G401 (cell line): ENCODE measurements at regions not wholly inside any gene's neighbourhood (a gene's known extent, or its start where the extent isn't known, plus 50 kb on each side); places are given as distances from the start of the nearest gene placed in this dataset.
A peak's percentile ranks its signal among the peaks of the same experiment; 100 is the strongest.

Source experiments
- DNase-seq: peaks from one replicate; pipeline ENCODE4 v3.0.0-alpha.2; 2015; ENCODE audit warnings: low spot score
- in situ Hi-C: cut with HindIII; loops from 2 replicates; pipeline ENCODE4 v1.10.0; 2016; ENCODE audit warnings: low sequenced_read_pairs, mixed read lengths

GRCh38 chrX:46447384-46447783, 97.8 kb downstream of the ZNF674 start:
- in situ Hi-C loops = no loop called here
- peak; percentile 4 for DNase-seq

DNA sequence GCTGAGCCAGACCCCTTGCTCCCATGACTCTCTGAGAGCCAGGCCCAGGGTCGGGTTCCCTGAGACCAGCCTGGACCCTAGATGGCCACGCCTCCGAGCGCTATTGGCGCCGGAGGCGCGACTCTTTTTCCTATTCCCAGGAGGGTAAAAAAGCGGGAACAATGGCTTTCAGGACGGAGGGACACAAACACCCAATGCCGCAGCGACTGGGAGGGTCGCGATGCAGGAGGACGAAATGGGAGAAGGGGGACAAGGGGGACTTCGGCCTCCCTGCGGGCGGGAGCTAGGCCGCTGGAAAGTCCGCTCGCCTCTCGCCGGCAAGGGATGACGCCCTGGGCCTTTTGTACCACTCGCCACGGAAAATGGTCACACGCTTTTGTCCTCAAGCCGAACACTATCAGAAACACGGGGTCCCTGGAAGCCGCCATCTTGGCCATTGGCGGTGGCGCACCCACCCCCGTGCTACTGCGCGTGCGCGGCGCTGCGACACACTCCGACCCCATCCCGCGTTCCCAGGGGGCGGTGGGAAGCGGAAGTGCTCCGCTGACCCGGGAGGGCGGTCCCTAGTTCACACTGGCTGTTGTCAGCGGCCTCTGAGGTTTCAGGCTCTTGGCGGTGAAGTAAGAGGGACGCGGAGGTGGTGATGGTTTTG, 98.4 kb downstream of the ZNF674 start:
- DNase-seq = peak; percentile 77
- in situ Hi-C loops = no loop called here

GRCh38 chrX:46444011-46444410, 101.2 kb downstream of the ZNF674 start:
- in situ Hi-C loops = no loop called here

DNA sequence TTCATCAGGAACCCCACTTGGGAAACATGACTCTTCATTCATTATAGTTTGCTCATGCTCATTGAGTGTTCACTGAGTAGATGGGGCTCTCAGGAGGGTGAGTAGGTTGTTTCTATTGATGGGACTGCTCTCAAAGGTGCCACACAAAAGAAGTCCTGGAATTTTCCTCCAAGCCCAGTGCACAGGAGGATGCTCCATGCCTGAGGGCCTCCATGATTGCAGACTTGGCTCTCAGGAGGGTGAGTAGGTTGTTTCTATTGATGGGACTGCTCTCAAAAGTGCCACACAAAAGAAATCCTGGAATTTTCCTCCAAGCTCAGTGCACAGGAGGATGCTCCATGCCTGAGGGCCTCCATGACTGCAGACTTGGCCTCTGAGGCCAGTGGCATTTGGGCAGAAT, 108.5 kb downstream of the ZNF674 start:
- in situ Hi-C loops = no loop called here
- no peak for DNase-seq

More at GRCh38 chrX:46444011-46444410, 101.2 kb downstream of the ZNF674 start:
- no peak for DNase-seq

- no peak for DNase-seq
- in situ Hi-C loops = no loop called here
Measured at GRCh38 chrX:46433892-46434291, 111.3 kb downstream of the ZNF674 start.

GRCh38 chrX:46408553-46409407, 136.4 kb downstream of the ZNF674 start:
- in situ Hi-C loops = no loop called here
- DNase-seq = peak; percentile 64

DNA sequence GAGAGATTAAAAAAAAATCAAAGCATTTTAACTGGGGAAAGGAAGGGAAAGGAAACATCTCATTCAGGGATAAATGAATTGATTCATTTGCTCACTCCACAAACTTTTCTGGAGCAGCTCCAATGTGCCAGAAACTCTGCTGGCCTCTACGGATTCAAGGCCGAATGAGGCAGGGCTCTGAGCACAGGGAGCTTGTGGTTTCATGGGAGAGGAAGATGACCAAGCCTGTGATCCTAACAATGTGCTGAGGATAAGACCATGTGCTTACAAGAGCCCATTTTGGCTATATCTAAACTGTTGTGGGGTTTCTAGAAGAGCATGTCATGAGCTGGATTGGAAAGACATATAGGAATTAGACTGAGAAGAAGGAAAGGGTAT, 137.5 kb downstream of the ZNF674 start:
- no peak for DNase-seq
- in situ Hi-C loops = no loop called here

DNA sequence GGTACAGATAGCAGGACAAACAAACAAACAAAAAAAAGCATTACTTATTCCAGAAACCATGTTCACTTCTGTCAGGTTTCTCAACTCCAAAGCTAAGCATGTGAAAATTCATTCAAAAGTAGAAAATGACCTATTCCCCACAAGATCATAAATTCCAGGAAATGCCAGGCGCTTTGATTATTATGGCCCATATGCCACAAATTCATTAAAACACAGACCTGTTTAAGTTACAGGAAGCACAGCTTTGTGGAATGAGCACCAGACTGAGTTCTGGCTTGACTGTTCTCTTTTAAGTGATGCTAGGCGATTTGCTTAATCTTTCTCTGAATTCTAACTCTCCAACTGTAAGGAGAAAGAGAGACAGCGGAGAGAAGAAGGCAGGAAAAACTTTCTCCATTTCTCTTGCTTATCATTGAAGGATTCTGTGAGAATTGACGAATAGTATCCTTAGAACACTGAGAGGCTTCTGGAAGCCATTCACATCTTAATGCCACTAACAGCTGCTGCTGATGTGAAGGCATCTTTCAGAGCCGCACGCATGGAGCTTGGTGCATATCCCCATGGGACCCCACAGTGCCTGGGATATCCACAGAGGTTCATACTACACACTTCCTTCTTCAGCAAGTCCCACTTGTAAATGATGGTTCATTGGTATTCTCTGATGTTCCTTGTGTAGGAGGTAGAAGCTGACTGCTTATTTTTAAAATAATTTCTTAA, 138.0 kb downstream of the ZNF674 start:
- in situ Hi-C loops = no loop called here
- no peak for DNase-seq

GRCh38 chrX:46404774-46405173, 140.4 kb downstream of the ZNF674 start:
- in situ Hi-C loops = no loop called here
- no peak for DNase-seq

- no peak for DNase-seq
- in situ Hi-C loops = no loop called here
Measured at GRCh38 chrX:46400530-46401443, 144.4 kb downstream of the ZNF674 start.

- in situ Hi-C loops = no loop called here
- no peak for DNase-seq
Measured at GRCh38 chrX:46398874-46399273, 146.3 kb downstream of the ZNF674 start.

DNA sequence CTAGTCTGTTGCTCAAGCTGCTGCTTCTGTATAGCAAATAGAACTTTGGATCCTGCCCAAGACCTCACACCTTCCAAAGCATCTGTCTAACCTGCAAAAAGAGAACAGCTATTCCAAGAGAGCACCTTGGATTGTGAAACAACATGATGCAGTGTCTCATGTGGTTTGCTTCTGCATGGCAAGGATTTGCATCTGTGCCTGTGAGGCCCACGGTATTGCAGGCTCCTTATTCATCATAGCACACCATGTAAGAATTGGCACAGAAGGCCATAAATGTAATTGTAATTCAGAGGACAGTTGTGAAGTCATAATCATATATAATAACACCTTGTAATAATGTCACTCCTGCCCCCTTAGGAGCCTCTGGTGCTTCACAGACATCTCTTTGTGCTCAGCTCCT, 147.1 kb downstream of the ZNF674 start:
- in situ Hi-C loops = no loop called here

DNA sequence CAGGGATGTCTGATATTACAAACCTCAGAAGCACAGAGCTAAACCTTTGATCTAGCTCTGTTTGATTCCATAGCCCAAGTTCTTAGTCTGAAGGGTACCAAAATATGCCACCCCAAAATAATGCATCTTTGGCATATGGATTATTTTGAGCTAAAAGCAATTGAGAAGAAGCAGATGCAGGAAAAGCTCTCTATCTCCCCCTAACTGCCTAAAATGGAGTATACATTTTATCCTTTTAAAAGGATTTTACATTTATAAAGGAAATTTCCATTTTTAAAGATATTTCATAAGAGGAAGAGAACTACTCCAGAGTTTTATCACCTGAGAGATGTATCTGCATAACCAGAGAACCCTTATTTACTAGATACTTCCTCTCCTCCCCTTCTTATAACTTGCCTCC, 158.7 kb downstream of the ZNF674 start:
- DNase-seq = no peak
- in situ Hi-C loops = no loop called here

More for the DNA sequence above, 147.1 kb downstream of the ZNF674 start:
- no peak for DNase-seq

DNA sequence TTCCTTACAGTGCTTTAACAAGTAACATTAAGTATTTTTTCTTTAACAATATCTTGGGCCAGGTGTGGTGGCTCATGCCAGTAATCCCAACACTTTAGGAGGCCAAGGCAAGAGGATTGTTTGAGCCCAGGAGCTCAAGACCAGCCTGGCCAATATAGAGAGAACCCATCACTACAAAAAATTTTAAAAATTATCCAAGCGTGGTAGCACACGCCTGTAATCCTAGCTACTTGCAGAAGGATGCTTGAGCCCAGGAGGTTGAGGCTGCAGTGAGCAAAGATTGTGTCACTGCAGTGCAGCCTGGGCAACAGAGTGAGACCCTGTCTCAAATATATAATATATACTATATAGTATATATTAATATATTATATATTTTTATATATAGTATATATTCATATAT, 162.2 kb downstream of the ZNF674 start:
- no peak for DNase-seq
- in situ Hi-C loops = no loop called here

- DNase-seq = no peak
- in situ Hi-C loops = no loop called here
Measured at GRCh38 chrX:46382595-46382994, 162.6 kb downstream of the ZNF674 start.

- no peak for DNase-seq
- in situ Hi-C loops = no loop called here
Measured at GRCh38 chrX:46381630-46382029, 163.6 kb downstream of the ZNF674 start.

DNA sequence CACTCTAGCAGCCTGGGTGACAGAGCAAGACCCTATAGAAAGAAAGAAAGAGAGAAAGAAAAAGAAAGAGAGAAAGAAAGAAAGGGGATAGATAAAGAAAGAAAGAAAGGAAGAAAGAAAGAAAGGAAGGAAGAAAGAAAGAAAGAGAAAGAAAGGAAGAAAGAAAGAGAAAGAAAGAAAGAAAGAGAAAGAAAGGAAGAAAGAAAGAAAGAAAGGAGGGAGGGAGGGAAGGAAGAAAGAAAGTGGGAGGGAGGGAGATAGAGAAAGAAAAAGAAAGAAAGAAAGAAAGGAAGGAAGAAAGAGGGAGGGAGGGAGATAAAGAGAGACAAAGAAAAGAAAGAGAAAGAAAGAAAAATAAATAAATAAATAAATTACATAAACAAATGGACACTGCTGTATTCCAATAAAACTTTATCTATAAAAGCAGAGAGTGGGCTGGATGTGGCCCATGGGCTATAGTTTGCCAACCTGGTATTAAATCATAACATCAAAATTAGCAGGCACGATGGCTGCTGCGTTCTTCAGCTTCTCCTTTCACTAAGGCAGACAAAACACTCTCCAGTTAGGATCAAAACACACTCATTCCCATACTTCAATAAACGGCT, 165.0 kb downstream of the ZNF674 start:
- no peak for DNase-seq
- in situ Hi-C loops = no loop called here

- in situ Hi-C loops = no loop called here
- peak; percentile 2 for DNase-seq
Measured at GRCh38 chrX:46376246-46376885, 168.9 kb downstream of the ZNF674 start.
